ENCODE measurements at regions not wholly inside any gene's neighbourhood (a gene's known extent, or its start where the extent isn't known, plus 50 kb on each side); places are given as distances from the start of the nearest gene placed in this dataset.

DNA sequence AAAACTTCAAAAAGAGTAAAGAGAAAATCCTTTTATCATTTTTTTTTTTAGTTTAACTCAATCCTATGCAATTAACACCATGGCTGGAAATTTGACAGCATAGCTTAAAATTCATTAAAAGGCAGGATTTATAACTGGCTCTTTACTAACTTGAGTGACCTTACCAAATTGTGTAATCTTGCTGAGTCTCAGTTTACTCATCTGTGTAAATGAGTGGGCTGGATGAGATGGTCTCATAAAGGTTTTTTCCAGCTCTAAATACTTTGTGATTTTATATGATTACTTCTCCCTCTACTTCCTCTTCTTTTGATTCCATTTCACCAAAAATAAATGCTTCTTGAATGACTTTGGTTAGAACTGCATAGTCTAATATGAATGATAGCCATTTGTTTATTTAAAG, 234.9 kb upstream of the SATB1 start:
- TF ChIP-seq, protein P1, sequence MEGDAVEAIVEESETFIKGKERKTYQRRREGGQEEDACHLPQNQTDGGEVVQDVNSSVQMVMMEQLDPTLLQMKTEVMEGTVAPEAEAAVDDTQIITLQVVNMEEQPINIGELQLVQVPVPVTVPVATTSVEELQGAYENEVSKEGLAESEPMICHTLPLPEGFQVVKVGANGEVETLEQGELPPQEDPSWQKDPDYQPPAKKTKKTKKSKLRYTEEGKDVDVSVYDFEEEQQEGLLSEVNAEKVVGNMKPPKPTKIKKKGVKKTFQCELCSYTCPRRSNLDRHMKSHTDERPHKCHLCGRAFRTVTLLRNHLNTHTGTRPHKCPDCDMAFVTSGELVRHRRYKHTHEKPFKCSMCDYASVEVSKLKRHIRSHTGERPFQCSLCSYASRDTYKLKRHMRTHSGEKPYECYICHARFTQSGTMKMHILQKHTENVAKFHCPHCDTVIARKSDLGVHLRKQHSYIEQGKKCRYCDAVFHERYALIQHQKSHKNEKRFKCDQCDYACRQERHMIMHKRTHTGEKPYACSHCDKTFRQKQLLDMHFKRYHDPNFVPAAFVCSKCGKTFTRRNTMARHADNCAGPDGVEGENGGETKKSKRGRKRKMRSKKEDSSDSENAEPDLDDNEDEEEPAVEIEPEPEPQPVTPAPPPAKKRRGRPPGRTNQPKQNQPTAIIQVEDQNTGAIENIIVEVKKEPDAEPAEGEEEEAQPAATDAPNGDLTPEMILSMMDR (conservative IDR thresholded peaks at IDR 0.05) = no peak
- TF ChIP-seq EZH2 (IDR thresholded peaks at IDR 0.05; ENCODE audit: low read depth) = no peak
